H54 (cell line): ENCODE measurements at regions not wholly inside any gene's neighbourhood (a gene's known extent, or its start where the extent isn't known, plus 50 kb on each side); places are given as distances from the start of the nearest gene placed in this dataset.

Experiments used
- DNase-seq: peaks from one replicate; pipeline ENCODE4 v3.0.0; 2011; ENCODE audit warnings: low spot score, mixed read lengths; ENCODE audit not compliant: insufficient read length
- FAIRE-seq: peaks from 3 replicates; lab custom pipeline; 2011; peaks lifted over from hg19 to GRCh38; lab: Jason Lieb, UNC
- POLR2A ChIP-seq: IDR thresholded peaks from 2 replicates; pipeline ENCODE4 v1.6.1; 2011; ENCODE audit warnings: low read depth, mild to moderate bottlenecking, low read length

GRCh38 chr5:68551436-68551835 is 335.9 kb downstream of the PIK3R1 start:
- no peak for TF ChIP-seq POLR2A
- DNase-seq: no peak
- FAIRE-seq: no peak

GRCh38 chr5:68554571-68555279 is 339.2 kb downstream of the PIK3R1 start:
- no peak for FAIRE-seq

GRCh38 chr5:68555907-68556681 is 340.5 kb downstream of the PIK3R1 start:
- TF ChIP-seq POLR2A: no peak
- DNase-seq (no peak), FAIRE-seq (no peak)

More at GRCh38 chr5:68554571-68555279, 339.2 kb downstream of the PIK3R1 start:
- no peak for TF ChIP-seq POLR2A
- no peak for DNase-seq

DNA sequence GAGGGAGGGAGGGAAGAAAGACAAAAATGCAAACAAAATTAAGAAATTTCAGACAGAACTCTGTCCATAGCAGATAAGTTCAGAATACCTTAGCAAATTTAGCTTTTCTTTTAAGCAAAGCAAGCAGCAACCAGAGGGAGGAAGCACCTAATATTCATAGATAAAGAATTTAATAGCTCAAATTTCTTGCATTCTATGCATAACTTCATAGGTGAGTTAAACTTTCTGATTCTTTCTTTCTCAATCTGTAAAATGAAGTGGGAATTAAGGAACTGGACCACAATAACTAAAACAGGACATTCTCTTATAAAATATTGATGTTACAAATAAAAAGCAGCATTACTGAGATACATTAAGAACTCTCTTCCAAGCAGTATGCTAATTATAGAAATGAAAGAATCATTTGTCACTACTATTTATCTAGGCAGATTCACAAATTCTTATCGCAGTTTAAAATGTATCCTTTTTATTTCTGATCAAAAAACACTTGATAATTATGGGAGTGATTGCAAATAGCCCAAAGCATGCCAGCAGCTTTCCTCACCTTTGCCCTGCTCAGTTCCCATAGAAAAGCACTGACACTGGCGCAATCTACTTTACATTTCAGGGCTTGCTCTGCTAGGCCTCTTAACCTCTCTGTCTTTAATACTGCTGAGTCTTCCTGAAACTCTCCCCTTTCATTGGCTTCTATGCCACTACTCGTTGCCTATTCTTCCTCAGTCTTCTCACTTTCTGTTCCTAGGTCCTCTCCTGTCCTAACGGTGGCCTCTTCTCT is 341.8 kb downstream of the PIK3R1 start:
- TF ChIP-seq POLR2A: no peak
- DNase-seq (no peak), FAIRE-seq (no peak)

DNA sequence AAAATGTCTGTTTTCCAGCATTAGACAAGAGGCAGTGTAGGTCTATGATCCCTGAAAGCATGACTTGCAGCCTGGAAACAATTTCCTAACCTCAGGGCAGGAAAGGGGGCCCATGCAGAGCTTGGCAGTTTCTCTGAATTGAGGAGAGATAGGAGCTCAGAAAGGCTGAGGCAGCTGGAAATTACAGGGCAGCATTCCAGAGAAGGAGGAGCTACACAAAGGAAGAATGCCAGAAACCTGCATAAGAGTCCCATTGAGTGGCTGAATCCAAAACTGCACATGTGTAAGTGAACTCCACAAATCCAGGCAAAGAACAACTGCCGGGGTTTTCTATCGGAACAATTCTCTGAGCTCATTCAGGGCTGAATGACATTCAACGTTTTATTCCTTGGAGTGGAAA is 346.8 kb downstream of the PIK3R1 start:
- TF ChIP-seq POLR2A: no peak
- DNase-seq: no peak
- no peak for FAIRE-seq

DNA sequence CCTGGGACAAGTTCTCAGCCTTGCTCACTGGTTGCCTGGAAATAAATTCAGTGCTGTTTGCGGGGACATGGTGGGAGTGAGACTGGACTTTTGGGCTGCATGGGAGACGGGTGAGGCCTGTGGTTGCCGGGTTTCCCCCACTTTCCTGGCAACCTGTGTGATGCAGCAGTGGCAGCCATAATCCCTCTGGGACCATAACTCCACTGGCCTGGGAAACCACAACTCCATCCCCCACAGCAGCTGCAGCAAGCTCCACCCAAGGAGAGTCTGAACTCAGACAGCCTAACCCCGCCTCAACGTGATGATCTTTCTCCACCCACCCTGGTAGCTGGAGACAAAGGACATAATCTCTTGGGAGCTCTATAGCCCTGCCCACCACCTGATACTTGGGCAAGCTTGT is 349.9 kb downstream of the PIK3R1 start:
- DNase-seq: no peak
- FAIRE-seq: no peak
- TF ChIP-seq POLR2A: no peak

DNA sequence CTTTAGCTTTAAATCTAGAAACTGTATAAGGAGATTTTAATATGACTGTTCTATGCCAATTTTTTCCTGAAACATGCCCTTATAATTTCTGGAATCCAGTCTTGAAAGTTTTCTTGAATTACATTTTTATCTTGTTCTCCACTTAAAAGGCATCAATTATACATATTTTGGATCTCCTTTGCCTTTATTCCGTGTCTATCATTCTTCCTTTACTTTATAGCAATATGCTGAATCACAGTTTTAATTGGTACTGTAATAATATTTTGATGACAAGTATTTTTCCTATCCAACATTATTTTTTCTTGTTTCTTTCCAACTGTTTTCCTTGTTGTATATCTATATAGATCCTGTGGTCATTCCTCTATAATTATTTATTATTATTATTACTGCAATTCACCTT is 361.2 kb downstream of the PIK3R1 start:
- TF ChIP-seq POLR2A: no peak
- FAIRE-seq (no peak), DNase-seq (no peak)

DNA sequence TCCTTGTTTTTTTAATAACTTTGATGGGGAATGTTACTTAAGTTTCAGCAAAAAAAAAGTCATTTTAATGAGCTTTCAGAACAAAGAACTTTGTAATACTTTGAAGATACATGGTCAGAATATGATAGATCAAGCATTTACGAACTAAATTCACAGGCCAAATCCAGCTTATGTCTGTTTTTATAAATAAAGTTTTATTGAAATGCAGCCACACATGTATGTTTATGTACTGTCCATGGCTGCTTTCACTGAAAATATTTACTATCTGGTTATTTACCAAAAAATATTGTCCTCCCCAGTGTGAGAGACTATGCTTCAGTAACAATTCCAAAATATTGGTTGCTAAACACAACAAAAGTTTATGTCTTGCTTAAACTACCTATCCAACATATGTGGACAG is 366.7 kb downstream of the PIK3R1 start:
- no peak for DNase-seq
- FAIRE-seq: no peak
- TF ChIP-seq POLR2A: no peak

DNA sequence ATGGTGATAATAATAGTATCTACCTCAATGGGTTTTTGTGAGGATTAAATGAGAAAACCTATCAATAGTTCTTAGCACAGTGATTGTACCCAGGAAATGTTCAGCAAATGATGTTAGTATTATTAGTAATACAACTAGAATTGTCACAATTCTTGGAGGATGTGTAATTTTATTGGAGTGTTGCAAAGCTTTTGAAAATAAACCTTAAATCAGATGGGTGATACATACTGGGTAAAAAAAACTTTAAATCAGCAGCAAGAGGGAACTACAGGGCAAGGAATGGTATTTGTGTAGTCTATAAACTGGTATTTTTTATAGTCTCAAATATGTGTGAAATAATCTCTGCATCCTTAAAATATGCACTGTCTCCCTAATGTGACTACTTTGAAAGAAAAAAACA is 371.6 kb downstream of the PIK3R1 start:
- FAIRE-seq: no peak
- DNase-seq: no peak
- TF ChIP-seq POLR2A: no peak

- FAIRE-seq (no peak), DNase-seq (no peak)
- no peak for TF ChIP-seq POLR2A
These were observed 376.3 kb downstream of the PIK3R1 start for GRCh38 chr5:68591850-68592249.

- DNase-seq (no peak), FAIRE-seq (no peak)
- no peak for TF ChIP-seq POLR2A
These were observed 376.8 kb downstream of the PIK3R1 start for GRCh38 chr5:68592351-68592750.

DNA sequence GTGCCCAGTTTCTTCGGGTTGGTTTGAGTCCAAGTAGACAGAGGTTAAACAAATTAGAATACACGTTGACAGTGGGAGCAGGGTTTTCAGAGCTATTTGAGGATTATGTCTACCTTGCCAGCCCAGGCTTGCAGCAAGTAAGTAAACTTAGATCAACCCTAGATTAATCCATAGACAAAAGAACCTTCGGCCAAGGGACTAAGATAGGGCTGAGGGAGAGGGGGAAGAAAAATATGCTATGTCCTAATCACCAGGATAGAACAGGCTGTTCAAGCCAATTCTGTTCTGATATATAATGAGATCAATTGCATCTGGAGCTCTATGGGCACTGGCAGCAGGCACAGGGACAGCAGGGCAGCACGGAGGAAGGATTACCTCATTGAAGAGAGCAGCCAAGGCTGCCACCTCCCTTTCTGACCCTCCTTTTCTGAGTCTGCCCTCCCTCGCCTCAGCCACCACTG is 377.7 kb downstream of the PIK3R1 start:
- no peak for TF ChIP-seq POLR2A
- no peak for FAIRE-seq
- no peak for DNase-seq

DNA sequence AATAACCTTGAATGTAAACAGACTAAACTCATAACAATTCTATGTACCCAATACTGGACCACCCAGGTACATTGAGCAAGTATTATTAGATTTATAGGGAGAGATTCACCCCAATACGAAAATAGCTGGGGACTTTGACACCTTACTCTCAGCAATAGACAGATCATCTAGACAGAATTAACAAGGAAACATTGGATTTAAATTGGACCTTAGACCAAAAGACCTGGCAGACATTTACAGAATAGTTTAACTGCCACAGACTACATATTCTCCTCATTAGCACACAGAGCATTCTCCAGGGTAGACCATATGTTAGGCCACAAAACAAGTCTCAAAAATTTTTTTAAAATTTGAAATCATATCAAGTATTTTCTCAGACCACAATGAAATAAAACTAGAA is 397.4 kb downstream of the PIK3R1 start:
- no peak for FAIRE-seq

DNA sequence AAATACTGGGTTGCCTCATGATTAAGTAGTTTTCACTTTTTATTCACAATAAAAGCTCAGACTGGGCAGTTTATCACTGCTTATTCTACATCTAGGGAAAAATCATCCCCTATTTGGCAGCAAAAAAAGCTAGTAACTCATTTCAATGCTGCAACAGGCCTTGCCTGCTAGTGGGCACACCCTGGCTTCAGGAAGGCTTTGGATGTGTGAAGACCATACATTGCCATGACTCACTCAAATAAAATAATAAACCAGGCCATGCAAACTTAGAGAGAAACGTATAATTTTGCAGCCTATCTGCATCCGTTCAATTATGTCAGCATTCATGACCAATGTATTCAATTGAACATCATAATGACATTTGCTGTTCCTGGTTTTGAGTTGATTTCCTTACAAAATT is 402.9 kb downstream of the PIK3R1 start:
- no peak for DNase-seq
- FAIRE-seq: no peak
- TF ChIP-seq POLR2A: no peak

More for the DNA sequence above, 397.4 kb downstream of the PIK3R1 start:
- no peak for TF ChIP-seq POLR2A
- no peak for DNase-seq

DNA sequence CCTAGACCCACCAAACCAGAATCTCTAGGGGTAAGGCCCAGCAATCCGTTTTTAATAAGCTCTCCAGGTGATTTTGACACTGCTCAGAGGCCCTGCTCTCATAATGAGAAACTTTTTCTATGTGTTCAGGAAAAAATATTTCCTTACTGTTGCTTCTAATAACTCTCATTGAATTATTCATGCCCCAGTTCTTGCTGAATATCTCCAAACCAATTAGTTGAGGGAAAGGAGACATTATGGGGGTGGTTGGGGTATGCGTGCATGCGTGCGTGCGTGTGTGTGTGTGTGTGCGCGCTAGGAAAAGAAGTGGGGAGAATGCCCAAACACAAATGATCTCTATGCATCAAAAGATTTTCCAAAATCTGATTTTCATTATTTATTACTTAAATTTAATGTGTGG is 411.4 kb downstream of the PIK3R1 start:
- TF ChIP-seq POLR2A: no peak
- FAIRE-seq (no peak), DNase-seq (no peak)
